Posterior vena cava (tissue), 2 donors: ENCODE measurements at regions not wholly inside any gene's neighbourhood (a gene's known extent, or its start where the extent isn't known, plus 50 kb on each side); places are given as distances from the start of the nearest gene placed in this dataset.
"Not testable (repeated sequence)": the region's sequence is repeated elsewhere in the genome, so short reads cannot be mapped to it uniquely, and the experiment has no call there.

ENCODE experiments used
- DNase-seq: peaks from one replicate; pipeline ENCODE4 v3.0.0-alpha.2; 2020; ENCODE audit warnings: low spot score
- intact Hi-C, 2 donors: fragments of 100-400 bp; cut with DNase I; formaldehyde crosslinking; loops; one replicate each; pipeline versions ENCODE4 v1.14.1 to v1.14.2; 2022 to 2023
- donor health status: DM: yes; HTN: yes; CAD: no.
- donor health status: DM: yes; HTN: yes; CAD: no.

DNA sequence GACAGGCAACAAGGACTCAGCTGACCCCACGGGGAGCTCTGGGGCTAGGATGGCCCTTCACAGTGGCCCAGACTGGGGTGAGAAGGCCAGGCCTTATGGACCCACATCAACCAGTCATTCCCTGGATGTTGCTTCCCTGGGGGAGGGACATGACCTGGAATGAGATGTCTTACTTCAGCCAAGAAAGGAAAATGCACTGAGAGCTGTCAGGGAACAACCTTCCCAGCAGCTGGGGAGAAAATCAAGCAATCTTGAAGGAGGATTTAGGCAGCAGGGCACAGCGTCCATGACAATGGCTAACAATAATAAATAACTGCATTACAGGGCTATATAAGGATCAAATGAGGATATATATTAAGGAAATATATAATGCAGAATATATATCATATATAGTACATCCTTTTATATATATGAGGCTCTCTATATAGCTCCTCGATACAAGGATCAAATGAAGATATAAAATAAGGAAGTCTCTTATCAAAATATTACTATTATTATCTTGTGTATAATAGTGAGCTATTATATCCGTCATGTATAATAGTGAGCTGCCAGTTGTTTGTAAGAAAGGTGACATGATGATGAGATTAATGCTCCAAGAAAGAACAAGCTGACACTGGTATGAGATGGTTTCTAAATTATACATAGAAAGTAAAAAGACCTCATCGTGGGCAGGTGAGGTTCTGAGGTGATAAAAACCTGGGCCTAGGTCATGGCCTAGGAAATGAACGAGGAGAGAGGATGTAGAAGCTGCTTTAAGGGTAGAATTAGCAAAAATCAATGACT, 117.8 kb upstream of the LIPC start:
- DNase-seq, result no peak
- intact Hi-C loops, result no loop called here

DNA sequence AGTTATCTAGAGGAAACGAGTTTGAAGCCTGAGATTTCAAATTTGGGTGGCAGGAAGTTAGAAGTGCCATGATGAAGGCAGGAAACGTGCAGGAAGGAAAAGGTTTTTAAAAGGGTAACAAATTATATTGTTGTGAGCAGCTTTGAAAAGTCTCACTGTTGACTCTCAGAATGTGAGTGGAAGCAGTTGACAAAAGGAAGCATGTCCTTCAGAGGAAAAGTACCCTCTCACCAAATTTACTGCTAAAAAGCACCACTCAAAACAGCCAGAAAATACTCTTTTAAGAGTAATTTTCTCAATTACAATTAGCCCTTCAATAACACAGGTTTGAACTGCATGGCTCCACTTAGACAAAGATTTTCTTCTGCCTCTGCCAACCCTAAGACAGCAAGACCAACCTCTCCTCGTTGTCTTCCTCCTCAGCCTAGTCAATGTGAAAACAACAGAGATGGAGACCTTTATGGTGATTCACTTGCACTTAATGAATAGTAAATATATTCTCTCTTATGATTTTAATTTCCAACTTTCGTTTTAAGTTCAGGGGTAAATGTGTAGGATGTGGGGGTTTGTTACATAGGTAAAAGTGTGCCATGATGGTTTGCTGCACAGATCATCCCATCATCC, 117.1 kb upstream of the LIPC start:
- DNase-seq, result no peak
- intact Hi-C loops, result no loop called here

DNA sequence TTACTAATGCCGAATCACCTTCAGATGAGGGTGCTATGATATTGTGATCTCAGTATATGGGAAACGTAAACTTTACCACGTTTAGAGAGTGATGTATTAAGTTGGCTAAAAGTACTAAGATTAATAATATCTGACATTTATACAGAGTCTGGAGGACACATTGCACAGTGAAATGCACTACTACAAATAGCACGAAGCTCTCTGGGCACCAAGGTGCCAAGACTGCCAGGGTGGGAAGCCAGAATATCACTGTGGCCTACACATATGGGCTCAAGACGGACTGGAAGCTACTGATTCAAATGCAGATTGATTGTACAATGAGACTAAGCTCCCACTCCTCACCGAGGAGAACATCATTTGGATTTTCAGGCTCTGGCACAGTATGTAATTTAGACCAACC, 113.3 kb upstream of the LIPC start:
- intact Hi-C loops, result no loop called here
- no peak for DNase-seq

DNA sequence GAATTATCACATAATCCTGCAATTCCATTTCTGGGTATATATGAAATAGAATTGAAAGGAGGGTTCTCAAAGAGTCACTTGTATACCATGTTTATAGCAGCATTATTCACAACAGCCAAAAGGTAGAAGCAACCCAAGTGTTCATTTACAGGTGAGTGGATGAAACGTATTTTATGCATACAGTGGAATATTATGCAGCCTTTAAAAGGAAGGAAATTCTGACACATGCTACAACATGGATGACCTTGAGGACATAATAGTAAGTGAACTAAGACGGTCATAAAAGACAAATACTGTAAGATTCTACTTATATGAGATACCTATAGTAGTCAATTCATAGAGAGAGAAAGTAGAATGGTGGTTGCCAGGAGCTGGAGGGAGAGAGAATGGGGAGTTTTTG, 110.8 kb upstream of the LIPC start:
- intact Hi-C loops, result no loop called here
- no peak for DNase-seq

DNA sequence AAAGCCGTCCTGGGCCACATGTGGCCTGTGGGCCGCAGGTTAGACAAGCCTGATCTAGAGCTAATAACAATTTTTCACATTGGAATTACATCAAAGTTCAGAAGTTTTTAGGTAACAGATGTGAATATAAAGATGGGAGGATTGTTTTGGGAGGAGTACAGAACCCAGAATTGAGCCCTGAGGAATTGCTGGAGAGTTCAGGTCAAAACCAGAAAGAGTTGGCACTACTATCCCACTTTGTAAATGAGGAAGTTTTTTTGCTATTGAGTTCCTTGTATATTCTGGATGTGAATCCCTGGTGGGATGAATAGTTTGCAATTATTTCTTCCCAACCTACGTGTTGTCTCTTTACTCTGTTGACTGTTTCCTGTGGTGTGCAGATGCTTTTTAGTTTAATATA, 109.5 kb upstream of the LIPC start:
- no peak for DNase-seq
- intact Hi-C loops, result no loop called here

DNA sequence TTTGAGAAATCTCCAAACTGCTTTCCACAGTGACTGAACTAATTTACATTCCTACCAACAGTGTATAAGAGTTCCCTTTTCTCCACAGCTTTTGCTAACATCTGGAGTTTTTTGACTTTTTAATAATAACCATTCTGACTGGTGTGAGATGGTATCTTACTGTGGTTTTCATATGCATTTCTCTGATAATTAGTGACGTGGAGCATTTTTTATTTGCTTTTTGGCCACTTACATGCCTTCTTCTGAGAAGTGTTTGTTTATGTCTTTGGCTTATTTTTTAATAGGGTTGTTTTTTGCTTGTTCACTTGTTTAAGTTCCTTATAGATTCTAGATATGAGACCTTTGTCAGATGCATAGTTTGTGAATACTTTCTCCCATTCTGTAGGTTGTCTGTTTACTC, 108.5 kb upstream of the LIPC start:
- DNase-seq, intact Hi-C loops: not testable (repeated sequence)

DNA sequence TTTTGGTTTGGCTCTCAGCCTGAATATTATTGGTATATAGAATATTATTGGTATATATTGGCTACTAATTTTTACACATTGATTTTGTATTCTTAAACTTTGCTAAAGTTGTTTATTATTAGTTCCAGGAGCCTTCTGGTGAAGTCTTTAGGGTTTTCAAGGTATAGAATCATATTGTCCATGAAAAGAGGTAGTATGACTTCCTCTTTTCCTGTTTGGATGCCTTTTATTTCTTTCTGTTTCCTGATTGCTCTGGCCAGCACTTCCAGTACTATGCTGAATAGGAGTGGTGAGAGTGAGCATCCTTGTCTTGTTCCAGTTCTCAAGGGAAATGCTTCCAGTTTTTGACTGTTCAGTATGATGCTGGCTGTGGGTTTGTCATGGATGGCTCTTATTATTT, 107.3 kb upstream of the LIPC start:
- intact Hi-C loops, result no loop called here
- DNase-seq, result no peak

DNA sequence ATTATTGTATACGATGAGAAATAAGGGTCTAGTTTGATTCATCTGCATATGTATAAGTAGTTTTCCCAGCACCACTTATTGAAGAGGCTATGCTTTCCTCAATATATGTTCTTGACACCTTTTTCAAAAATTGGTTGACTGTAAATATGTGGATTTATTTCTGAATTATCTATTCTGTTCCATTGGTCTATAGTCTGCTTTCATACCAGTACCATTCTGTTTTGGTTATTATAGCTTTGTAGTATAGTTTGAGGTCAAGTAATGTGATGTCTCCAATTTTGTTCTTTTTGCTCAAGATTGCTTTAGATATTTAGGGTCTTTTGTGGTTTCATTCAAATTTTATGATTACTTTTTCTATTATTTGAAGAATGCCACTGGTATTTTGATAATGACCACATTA, 103.8 kb upstream of the LIPC start:
- intact Hi-C loops, result no loop called here

DNA sequence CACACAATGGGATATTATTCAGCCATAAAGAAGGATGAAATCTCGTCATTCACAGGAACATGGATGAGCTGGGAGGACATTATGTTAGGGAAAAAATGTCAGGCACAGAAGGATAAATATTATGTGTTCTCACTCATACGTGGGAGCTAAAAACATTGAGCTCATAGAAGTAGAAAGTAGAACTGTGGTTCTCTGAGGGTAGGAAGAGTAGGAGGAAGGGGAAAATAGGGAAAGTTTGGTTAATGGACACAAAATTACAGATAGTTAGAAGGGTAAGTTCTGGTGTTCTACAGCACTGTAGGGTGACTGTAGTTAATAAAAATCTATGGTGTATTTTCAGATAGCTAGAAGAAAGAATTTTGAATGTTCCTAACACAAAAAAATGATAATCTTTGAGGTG, 102.6 kb upstream of the LIPC start:
- intact Hi-C loops, result no loop called here
- no peak for DNase-seq

More for the DNA sequence above, 103.8 kb upstream of the LIPC start:
- no peak for DNase-seq

DNA sequence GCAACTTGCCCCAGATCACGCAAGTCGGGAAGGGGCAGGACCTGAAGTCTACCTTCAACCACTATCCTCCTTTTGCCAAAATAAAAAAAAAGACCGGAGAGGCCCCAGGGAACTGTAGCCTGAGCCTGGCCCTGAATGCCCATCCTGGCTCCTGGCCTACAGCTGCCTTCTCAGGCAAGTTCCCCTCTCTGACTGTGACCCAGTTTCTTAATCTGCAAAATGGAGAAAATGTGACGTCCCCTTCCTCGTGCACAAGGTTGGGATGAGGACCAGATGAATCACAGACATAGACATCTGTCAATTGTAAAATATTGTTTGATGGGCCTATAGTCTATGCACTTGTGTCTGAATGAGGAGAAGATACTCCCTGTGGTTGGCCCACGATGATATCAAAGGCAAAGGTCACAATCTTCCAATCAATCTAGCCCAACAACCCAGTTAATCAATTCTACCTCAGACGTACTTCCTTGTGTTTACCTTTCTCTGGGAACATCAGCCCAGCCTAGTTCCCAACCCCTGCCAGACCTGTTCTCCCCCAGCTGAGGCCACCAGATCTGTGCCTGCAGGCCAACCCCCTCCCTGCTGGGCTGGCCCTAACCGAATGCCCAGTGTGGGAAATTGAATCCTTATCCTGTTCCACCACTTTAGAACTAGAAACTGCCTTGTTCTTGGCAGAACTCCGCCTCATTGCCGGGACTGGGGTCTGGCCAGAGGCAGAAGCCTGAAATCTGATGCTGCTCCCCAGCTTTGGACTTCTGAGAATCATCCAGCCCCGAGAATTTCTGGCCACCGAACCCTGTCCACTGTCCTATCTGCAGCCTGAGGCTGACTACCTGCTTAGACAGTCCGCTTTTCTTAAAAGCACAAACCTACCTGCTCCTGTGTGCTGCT, 101.8 kb upstream of the LIPC start:
- DNase-seq, result no peak
- intact Hi-C loops, result no loop called here

DNA sequence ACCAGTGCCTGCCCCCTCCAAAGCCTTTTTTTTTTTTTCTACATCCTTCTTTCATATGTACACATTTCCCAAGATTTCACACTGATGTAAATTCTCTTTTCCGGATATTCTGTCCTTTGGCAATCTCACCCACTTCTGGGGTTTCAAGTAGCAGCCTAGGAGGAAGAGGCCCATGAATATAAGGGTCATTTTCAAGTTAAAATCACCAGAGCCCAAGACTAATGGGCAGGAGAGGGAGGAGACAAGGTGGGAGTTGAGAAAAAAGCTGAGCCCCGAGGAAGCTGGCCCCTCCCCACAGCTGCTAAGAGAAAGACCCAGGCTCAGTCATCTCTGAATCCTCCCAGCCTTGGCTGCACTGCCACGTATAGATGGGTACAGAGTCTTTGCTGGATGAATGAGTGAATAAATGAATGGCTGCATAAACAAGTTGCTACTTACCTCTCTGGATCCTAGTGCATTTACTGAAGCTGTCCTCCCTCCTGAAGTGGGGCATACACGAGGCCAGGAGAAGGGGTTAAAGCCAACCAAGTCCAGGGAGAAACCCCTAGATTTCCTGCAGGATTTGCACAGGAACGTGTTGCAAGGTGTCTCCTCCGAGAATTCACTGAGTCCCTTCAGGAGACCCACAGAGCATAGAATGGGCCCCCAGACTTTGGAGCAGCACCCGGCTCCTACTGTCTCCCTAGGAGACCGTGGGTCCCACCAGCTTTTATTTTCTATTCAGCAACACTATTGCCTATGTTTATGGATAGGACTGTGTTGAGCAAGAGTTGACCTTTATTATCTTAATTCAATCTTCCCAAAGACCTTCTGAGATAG, 100.8 kb upstream of the LIPC start:
- DNase-seq, result no peak
- intact Hi-C loops, result no loop called here

DNA sequence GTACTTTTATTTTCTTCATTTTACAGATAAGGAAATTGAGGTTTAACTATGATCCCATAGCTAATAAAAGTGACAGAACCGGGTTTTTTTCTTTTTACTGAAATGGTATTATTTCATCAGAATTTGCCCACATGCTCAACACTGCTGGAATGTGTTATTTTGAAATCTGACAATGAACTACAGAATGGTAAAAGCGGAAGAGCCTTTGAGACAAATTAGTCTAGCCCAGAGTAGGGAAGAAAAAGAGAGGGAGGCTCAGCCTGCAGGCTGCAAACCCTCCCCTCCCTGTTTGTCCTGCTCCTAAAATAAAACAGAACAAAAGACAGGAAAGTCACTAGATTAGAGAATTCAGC, 100.3 kb upstream of the LIPC start:
- intact Hi-C loops, result no loop called here
- DNase-seq, result no peak

DNA sequence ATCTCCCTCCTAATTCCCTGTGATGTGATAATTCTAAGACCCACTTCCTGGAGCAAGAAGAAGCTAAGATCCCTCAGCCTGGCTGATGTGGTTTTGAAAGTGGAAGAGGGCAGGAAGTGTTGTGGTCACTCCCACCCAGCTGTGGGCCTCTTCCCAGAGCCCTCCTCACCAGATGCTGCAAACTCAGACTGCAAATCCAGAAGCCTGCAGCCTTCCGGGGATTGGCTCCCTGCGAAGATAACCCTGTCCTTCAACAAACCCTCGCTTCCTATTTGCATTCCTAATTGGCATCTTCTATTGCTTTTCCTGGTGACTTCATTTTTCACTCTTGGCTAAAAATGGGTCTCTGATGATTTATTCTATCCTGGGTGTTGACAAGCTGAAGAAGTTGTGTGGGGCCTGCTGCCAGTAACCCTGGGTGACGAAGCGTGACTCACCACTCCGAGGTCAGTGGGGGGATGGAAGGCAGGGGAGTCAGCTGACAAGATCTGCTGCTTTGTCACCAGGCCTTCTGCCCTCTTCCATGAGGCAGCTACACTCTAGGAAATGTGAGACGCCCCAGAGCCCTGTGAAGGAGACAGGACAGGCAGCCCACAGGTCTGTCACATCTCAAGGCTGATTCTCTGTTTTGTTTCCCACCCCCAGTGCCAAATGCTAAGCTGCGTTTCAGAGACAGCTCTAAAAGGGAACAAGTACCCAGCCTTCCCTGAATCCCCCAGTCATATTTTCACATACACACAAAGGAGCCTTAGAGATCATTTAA, 99.7 kb upstream of the LIPC start:
- peak; percentile 97 for DNase-seq
- intact Hi-C loops, result no loop called here

DNA sequence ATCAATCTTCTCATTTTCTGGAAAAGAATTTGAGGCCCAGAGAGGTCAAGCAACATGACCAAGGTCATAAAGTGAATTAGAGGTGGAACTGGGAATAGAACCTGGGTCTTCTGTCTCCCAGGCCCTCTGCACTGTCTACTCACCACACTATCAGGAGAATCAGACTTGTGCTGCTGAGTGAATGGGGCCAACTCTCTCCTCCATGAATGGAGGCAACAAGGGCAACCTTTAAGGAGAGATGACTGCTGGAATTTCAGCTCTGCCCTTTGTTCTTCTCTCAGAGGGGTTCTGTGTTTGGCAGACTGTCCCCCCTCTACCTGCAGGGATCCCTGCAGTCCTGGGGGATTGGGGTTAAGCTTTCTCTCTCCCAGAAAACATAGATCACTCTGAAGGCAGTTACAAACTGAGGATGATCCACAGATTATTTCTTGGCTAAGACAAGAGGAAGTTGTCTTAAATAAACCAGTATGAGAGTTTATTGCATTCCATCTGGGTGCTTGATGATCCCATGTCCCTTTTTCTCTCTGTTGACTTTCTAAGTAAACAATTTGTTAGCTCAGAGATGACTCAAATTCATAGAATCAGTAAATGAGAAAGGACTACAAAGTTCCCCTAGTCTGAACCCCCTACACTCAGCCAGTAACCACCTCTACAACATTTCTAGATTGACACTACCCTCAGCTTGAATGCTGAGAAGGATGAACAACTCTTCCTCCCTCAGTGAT, 99.0 kb upstream of the LIPC start:
- intact Hi-C loops, result no loop called here
- DNase-seq, result no peak

DNA sequence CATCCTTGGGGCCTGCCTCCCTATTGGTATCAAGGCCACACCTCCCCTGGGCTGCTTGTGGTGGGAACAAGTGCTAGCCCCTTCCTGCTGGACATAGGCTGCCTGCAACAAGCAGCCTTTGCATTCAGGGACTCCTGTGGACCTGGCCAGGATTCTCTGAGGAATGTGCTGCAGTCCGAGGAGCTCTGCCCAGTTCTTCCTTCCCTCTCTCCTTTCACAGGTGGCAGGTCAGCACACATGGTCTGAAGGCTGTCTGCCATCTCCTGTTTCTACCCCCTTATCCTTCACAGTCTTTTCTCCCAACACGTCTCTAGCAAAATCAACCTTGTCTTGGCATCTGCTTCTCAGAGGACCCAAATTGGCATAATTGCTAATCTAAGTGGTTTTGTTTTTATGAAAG, 97.0 kb upstream of the LIPC start:
- DNase-seq, result no peak
- intact Hi-C loops, result no loop called here

DNA sequence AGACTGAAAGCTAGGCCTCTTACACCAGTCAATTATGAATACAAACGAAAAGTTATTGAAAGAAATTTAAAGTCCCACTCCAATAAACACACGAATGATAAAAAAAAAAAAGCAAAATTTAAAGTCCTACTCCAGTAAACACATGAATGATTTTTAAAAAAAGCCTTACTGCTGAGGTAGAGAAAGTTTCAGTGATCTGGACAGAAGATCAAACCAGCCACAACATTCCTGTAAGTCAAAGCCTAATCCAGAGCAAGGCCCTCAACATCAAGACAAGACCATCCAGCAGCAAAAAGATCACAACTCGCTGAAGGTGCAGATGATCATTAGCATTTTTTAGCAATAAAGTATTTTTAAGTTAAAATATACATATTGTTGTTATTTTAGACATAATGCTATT, 95.6 kb upstream of the LIPC start:
- no peak for DNase-seq
- intact Hi-C loops, result no loop called here

DNA sequence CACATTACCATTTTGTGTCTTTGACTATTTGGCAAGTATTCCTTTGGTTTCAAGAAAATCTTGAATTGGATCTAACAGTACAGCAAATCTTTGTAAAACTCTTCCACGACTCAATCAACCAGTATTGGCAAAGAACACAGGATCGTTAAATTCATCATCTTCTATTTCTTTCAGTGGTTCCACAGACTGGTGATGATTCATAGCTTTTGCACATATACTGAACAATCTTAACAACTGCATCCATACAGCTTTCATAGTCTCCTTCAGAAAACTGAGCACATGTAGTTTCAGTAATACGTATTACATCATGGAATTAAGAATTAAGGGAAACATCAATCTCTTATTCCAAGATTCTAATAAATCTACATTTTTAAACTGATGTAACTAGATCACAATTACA, 91.6 kb upstream of the LIPC start:
- no peak for DNase-seq
- intact Hi-C loops, result no loop called here

DNA sequence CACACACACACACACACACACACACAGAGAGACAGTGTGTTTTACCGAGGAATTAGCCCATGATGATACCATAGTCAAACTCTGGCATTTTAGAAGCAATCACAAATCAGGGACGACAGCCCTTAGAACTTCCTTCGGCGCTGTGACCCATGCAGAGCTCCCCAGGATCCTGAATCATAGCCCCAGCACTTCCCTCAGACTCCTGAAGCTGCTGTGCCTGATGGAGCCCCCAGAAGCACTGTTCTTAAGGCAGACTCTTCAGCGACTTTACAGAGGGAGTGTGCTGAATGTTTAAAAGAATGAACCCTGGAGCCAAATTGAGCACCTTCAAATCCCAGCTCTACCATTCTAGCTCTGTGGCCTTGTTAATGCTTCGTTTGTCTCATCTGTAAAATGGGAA, 89.3 kb upstream of the LIPC start:
- intact Hi-C loops, result no loop called here
- DNase-seq, result no peak
